Natural killer cell (primary cell): ENCODE measurements at regions not wholly inside any gene's neighbourhood (a gene's known extent, or its start where the extent isn't known, plus 50 kb on each side); places are given as distances from the start of the nearest gene placed in this dataset.

Experiments
- ATAC-seq, 3 donors: fragments of 150-1000 bp in 2 of 3; fragments of 200-7000 bp in 1 of 3; cut with Tn5 transposase; 1 replicate in 1 of 3; 2 replicates in 2 of 3; pipeline ENCODE4 v1.10.0; 2021; ENCODE audit warnings: mild to moderate bottlenecking in 2 of 3, moderate library complexity in 2 of 3
- DNase-seq, 2 donors: peaks; one replicate each; pipeline versions ENCODE4 v3.0.0 to v3.0.0-alpha.2; 2013 to 2021; ENCODE audit warnings: mixed read lengths in 1 of 2
- H3K27ac ChIP-seq: one replicate; pipeline ENCODE4 v1.5.1; 2013; ENCODE audit warnings: mild to moderate bottlenecking, low read length
- H3K27me3 ChIP-seq: one replicate; pipeline ENCODE4 v1.6.1; 2013; ENCODE audit warnings: low read length; ENCODE audit not compliant: control insufficient read depth, insufficient read depth
- H3K36me3 ChIP-seq: one replicate; pipeline ENCODE4 v1.6.1; 2013; ENCODE audit warnings: low read length; ENCODE audit not compliant: control insufficient read depth, insufficient read depth
- H3K4me1 ChIP-seq: one replicate; pipeline ENCODE4 v1.6.1; 2013; ENCODE audit warnings: low read length; ENCODE audit not compliant: control insufficient read depth, insufficient read depth
- H3K4me3 ChIP-seq: one replicate; pipeline ENCODE4 v1.5.1; 2013; ENCODE audit warnings: low read length
- H3K9me3 ChIP-seq: one replicate; pipeline ENCODE4 v1.6.1; 2013; ENCODE audit warnings: low read length; ENCODE audit not compliant: control insufficient read depth, insufficient read depth
- H3K27ac Mint-ChIP-seq, 2 donors: one replicate each; pipeline ENCODE4 v1.8.0; 2022; ENCODE audit warnings: mild to moderate bottlenecking in 2 of 2, mixed read lengths in 2 of 2, moderate library complexity in 1 of 2
- H3K27me3 Mint-ChIP-seq, 2 donors: one replicate each; pipeline ENCODE4 v1.8.0; 2022; ENCODE audit warnings: low read depth in 2 of 2, mixed read lengths in 2 of 2
- H3K36me3 Mint-ChIP-seq: one replicate; pipeline ENCODE4 v1.8.0; 2022; ENCODE audit warnings: mixed read lengths
- H3K4me1 Mint-ChIP-seq, 2 donors: one replicate each; pipeline ENCODE4 v1.8.0; 2022; ENCODE audit warnings: mixed read lengths in 2 of 2
- H3K4me3 Mint-ChIP-seq: one replicate; pipeline ENCODE4 v1.8.0; 2022; ENCODE audit warnings: mild to moderate bottlenecking, moderate library complexity, mixed read lengths
- H3K9me3 Mint-ChIP-seq, 2 donors: one replicate each; pipeline ENCODE4 v1.8.0; 2022; ENCODE audit warnings: mixed read lengths in 2 of 2
- WGBS: methylation state at CpG from one replicate; pipeline ENCODE4 v1.1.7; 2013; ENCODE audit warnings: missing lambda C conversion rate; ENCODE audit not compliant: insufficient coverage; 5-methylcytosine and 5-hydroxymethylcytosine counted together
- intact Hi-C: fragments of 100-400 bp; cut with micrococcal nuclease; formaldehyde crosslinking; loops from one replicate; pipeline ENCODE4 v1.14.2; 2022
- TF ChIP-seq, protein P1 (sequence below): fragments of 200-600 bp; IDR thresholded peaks from one replicate; pipeline ENCODE4 v1.8.0; 2022; ENCODE audit warnings: antibody characterized with exemption

DNA sequence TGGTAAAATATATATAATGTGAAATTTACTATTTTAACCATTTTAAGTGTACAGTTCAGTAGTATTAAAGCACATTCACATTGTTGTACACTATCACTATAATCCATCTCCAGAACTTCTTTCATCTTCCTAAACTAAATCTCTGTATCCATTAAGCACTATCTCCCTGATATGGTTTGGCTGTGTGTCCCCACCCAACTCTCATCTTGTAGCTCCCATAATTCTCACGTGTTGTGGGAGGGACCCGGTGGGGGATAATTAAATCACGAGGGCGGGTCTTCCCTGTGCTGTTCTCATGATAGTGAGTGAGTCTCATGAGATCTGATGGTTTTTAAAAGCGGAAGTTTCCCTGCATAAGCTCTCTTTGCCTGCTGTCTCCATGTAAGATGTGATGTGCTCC lies 178.9 kb upstream of the NABP1 start:
- Histone ChIP-seq H3K4me1 (no peaks in the 10 kb centered on the region), H3K36me3 (no peaks in the 10 kb centered on the region), H3K27ac (no peak overlapping the region), H3K9me3 (no peaks in the 10 kb centered on the region), H3K27me3 (no peaks in the 10 kb centered on the region), H3K4me3 (no peak overlapping the region)
- DNase-seq (no peak), ATAC-seq (no peak)
- no peaks in the 10 kb centered on the region for H3K9me3 Mint-ChIP-seq
- H3K36me3 Mint-ChIP-seq, result no peaks in the 10 kb centered on the region
- WGBS, result 80% methylated on average over 3 of the region's 5 CpGs
- peaks cover 17 to 20% of the 10 kb centered on the region in 2 donors for H3K27me3 Mint-ChIP-seq
- no peak overlapping the region for H3K4me3 Mint-ChIP-seq
- intact Hi-C loops, result no loop called here
- TF ChIP-seq, protein P1, sequence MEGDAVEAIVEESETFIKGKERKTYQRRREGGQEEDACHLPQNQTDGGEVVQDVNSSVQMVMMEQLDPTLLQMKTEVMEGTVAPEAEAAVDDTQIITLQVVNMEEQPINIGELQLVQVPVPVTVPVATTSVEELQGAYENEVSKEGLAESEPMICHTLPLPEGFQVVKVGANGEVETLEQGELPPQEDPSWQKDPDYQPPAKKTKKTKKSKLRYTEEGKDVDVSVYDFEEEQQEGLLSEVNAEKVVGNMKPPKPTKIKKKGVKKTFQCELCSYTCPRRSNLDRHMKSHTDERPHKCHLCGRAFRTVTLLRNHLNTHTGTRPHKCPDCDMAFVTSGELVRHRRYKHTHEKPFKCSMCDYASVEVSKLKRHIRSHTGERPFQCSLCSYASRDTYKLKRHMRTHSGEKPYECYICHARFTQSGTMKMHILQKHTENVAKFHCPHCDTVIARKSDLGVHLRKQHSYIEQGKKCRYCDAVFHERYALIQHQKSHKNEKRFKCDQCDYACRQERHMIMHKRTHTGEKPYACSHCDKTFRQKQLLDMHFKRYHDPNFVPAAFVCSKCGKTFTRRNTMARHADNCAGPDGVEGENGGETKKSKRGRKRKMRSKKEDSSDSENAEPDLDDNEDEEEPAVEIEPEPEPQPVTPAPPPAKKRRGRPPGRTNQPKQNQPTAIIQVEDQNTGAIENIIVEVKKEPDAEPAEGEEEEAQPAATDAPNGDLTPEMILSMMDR, result no peak
- no peaks in the 10 kb centered on the region for H3K4me1 Mint-ChIP-seq
- no peak overlapping the region for H3K27ac Mint-ChIP-seq

- H3K4me1 ChIP-seq, result no peaks in the 10 kb centered on the region
- intact Hi-C loops, result no loop called here
- no peaks in the 10 kb centered on the region for H3K9me3 ChIP-seq
- ATAC-seq, result no peak
- no peaks in the 10 kb centered on the region for H3K27me3 ChIP-seq
- WGBS, result 89% methylated on average over 9 of the region's 9 CpGs
- Mint-ChIP-seq H3K27ac (no peak overlapping the region), H3K27me3 (peaks cover 11 to 14% of the 10 kb centered on the region in 2 donors), H3K4me3 (no peak overlapping the region), H3K36me3 (no peaks in the 10 kb centered on the region), H3K9me3 (no peaks in the 10 kb centered on the region), H3K4me1 (no peaks in the 10 kb centered on the region)
- TF ChIP-seq, protein P1, result no peak
- H3K4me3 ChIP-seq, result no peak overlapping the region
- no peak for DNase-seq
- H3K27ac ChIP-seq, result no peak overlapping the region
- no peaks in the 10 kb centered on the region for H3K36me3 ChIP-seq
Measured at GRCh38 chr2:191499874-191500565, 177.9 kb upstream of the NABP1 start.

DNA sequence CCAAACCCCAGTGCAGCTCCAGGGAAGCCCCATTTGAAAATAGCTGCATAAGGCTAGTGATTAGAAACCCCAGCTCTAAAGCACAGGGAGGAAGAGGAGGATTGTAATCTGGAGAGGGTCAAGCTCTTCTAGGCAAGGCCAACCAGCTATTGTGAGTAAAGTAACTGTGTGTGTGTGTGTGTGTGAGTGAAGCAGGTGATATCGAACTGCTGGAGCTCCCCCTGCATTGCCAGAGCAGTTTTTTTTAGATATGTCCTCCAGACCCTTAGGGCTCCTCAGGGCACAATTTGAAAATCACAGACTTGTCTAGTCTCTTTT lies 177.4 kb upstream of the NABP1 start:
- H3K4me1 Mint-ChIP-seq, result no peaks in the 10 kb centered on the region
- ATAC-seq (no peak), DNase-seq (no peak)
- H3K4me1 ChIP-seq, result no peaks in the 10 kb centered on the region
- no peak overlapping the region for H3K4me3 Mint-ChIP-seq
- H3K36me3 ChIP-seq, result no peaks in the 10 kb centered on the region
- no peaks in the 10 kb centered on the region for H3K27me3 ChIP-seq
- 71% methylated on average over 1 of the region's 1 CpG for WGBS
- TF ChIP-seq, protein P1, result no peak
- no peaks in the 10 kb centered on the region for H3K9me3 Mint-ChIP-seq
- H3K27ac Mint-ChIP-seq, result no peak overlapping the region
- no peaks in the 10 kb centered on the region for H3K9me3 ChIP-seq
- no peak overlapping the region for H3K27ac ChIP-seq
- H3K36me3 Mint-ChIP-seq, result no peaks in the 10 kb centered on the region
- peaks cover 11 to 14% of the 10 kb centered on the region in 2 donors for H3K27me3 Mint-ChIP-seq
- no peak overlapping the region for H3K4me3 ChIP-seq
- intact Hi-C loops, result no loop called here

DNA sequence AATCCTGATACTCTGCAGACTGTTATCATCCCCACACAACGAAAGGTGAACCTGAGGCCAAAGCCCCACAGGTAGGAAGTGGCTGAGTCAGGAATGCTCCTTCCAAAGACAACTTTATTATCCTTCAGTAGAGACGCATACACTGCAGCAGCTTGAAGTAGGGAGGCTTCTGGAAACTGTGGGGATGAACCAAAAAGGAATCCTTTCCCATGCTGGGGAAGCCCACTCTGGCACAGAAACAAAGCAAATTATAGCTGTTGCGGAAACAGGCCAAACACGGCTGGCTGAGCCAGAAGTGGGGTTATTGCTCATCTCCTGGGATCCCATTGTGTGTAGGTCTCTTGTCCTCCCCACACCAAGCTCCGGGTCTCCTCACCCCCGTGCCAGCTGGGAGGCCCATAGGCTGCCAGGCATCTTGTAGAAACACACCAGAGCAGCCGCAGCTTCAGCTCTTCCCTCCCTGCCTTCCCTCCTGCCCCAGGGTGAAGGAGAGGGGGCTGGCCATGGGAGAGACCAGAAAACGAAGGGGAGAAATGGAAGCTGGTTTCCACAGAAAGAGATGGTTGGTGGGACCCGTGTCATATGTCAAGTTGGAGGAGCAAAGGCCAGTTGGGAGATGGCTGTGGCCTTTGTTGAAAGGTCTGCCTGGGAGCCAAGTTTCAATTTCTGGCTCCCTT lies 176.9 kb upstream of the NABP1 start:
- Histone ChIP-seq H3K4me1 (no peaks in the 10 kb centered on the region), H3K27ac (no peak overlapping the region), H3K9me3 (no peaks in the 10 kb centered on the region), H3K4me3 (no peak overlapping the region), H3K36me3 (no peaks in the 10 kb centered on the region), H3K27me3 (no peaks in the 10 kb centered on the region)
- 79% methylated on average over 7 of the region's 9 CpGs for WGBS
- Mint-ChIP-seq H3K27me3 (peaks cover 11 to 14% of the 10 kb centered on the region in 2 donors), H3K9me3 (no peaks in the 10 kb centered on the region), H3K36me3 (no peaks in the 10 kb centered on the region), H3K4me1 (no peaks in the 10 kb centered on the region), H3K27ac (no peak overlapping the region), H3K4me3 (no peak overlapping the region)
- TF ChIP-seq, protein P1, result no peak
- DNase-seq, result no peak
- intact Hi-C loops, result no loop called here
- no peak for ATAC-seq
